GM19023 (cell line): ENCODE measurements at regions not wholly inside any gene's neighbourhood (a gene's known extent, or its start where the extent isn't known, plus 50 kb on each side); places are given as distances from the start of the nearest gene placed in this dataset.

Source experiments
- ATAC-seq: cut with Tn5 transposase; IDR thresholded peaks from one replicate; pipeline ENCODE4 v1.9.1; 2021; ENCODE audit warnings: mild to moderate bottlenecking, moderate library complexity; ENCODE audit not compliant: unreplicated experiment

- ATAC-seq: peak; percentile 76
Measured at GRCh38 chr6:209432-210103, 82.7 kb upstream of the DUSP22 start.

- ATAC-seq: no peak
Measured at GRCh38 chr6:210104-210456, 82.2 kb upstream of the DUSP22 start.

GRCh38 chr6:210778-211374, 81.4 kb upstream of the DUSP22 start:
- no peak for ATAC-seq

GRCh38 chr6:211871-212497, 80.3 kb upstream of the DUSP22 start:
- ATAC-seq: no peak

GRCh38 chr6:213284-213683, 79.0 kb upstream of the DUSP22 start:
- no peak for ATAC-seq

- ATAC-seq: no peak
Measured at GRCh38 chr6:214428-214827, 77.9 kb upstream of the DUSP22 start.

GRCh38 chr6:215335-216034, 76.8 kb upstream of the DUSP22 start:
- no peak for ATAC-seq

- no peak for ATAC-seq
Measured at GRCh38 chr6:217048-217659, 75.1 kb upstream of the DUSP22 start.

- ATAC-seq: peak; percentile 42
Measured at GRCh38 chr6:218153-219018, 73.9 kb upstream of the DUSP22 start.

- ATAC-seq: no peak
Measured at GRCh38 chr6:219019-219570, 73.2 kb upstream of the DUSP22 start.

GRCh38 chr6:219641-220198, 72.6 kb upstream of the DUSP22 start:
- no peak for ATAC-seq

GRCh38 chr6:220312-220711, 72.0 kb upstream of the DUSP22 start:
- ATAC-seq: no peak

GRCh38 chr6:220721-221475, 71.4 kb upstream of the DUSP22 start:
- no peak for ATAC-seq

GRCh38 chr6:221531-222349, 70.5 kb upstream of the DUSP22 start:
- ATAC-seq: no peak

GRCh38 chr6:222468-222867, 69.8 kb upstream of the DUSP22 start:
- ATAC-seq: no peak

- ATAC-seq: no peak
Measured at GRCh38 chr6:223136-223535, 69.2 kb upstream of the DUSP22 start.

- no peak for ATAC-seq
Measured at GRCh38 chr6:223763-224162, 68.5 kb upstream of the DUSP22 start.

- no peak for ATAC-seq
Measured at GRCh38 chr6:224350-224749, 67.9 kb upstream of the DUSP22 start.
